ENCODE measurements at regions not wholly inside any gene's neighbourhood (a gene's known extent, or its start where the extent isn't known, plus 50 kb on each side); places are given as distances from the start of the nearest gene placed in this dataset.

GRCh38 chr3:153835540-153835939, 285.6 kb upstream of the ARHGEF26 start:
- DNase-seq = no peak
- no peak for TF ChIP-seq POLR2A (IDR thresholded peaks at IDR 0.05)
- TF ChIP-seq CTCF (IDR thresholded peaks at IDR 0.05) = no peak
- H3K27me3 ChIP-seq = no peaks in the 10 kb centered on the region
- H3K4me1 ChIP-seq = no peaks in the 10 kb centered on the region
- WGBS, 2 donors = 82 to 92% methylated on average over 3 of the region's 3 CpGs
- no peaks in the 10 kb centered on the region for H3K36me3 ChIP-seq (ENCODE audit: low read depth, missing control alignments)
- no peak overlapping the region for H3K4me3 ChIP-seq
- no peak overlapping the region for H3K27ac ChIP-seq
- intact Hi-C loops (cut with DNase I; ENCODE audit: low total_unique reads) = no loop called here
- H3K9me3 ChIP-seq = no peaks in the 10 kb centered on the region

DNA sequence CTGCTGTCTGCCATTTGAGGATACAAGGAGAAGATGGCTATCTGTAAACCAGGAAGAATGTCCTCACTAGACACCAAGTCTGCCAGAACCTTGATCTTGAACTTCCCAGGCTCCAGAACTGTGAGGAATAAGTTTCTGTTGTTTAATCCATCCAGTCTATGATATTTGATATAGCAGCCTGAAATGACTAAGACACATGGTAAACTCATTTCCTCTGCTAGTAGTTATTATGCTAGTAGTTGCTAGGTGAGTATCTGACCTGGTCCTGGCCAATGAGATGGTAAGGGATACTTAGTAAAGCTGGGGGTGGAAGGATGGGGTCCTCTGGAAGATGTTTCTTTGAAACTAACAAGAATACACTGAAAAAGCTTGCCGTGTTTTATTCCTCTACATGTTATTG, 280.7 kb upstream of the ARHGEF26 start:
- no peaks in the 10 kb centered on the region for H3K9me3 ChIP-seq
- 89 to 94% methylated on average over 1 of the region's 1 CpG for WGBS, 2 donors

GRCh38 chr3:153843994-153844393, 277.2 kb upstream of the ARHGEF26 start:
- no peak for DNase-seq
- H3K9me3 ChIP-seq = no peaks in the 10 kb centered on the region
- H3K36me3 ChIP-seq (ENCODE audit: low read depth, missing control alignments) = no peaks in the 10 kb centered on the region
- no peaks in the 10 kb centered on the region for H3K27me3 ChIP-seq
- H3K4me1 ChIP-seq = no peaks in the 10 kb centered on the region
- intact Hi-C loops (cut with DNase I; ENCODE audit: low total_unique reads) = no loop called here
- TF ChIP-seq CTCF (IDR thresholded peaks at IDR 0.05) = no peak
- TF ChIP-seq POLR2A (IDR thresholded peaks at IDR 0.05) = no peak
- no peak overlapping the region for H3K27ac ChIP-seq
- H3K4me3 ChIP-seq = no peak overlapping the region

More for the DNA sequence above, 280.7 kb upstream of the ARHGEF26 start:
- intact Hi-C loops (cut with DNase I; ENCODE audit: low total_unique reads) = no loop called here
- H3K36me3 ChIP-seq (ENCODE audit: low read depth, missing control alignments) = no peaks in the 10 kb centered on the region
- H3K4me1 ChIP-seq = no peaks in the 10 kb centered on the region
- TF ChIP-seq POLR2A (IDR thresholded peaks at IDR 0.05) (no peak), CTCF (IDR thresholded peaks at IDR 0.05) (no peak)
- no peak overlapping the region for H3K27ac ChIP-seq
- H3K27me3 ChIP-seq = no peaks in the 10 kb centered on the region
- no peak for DNase-seq
- no peak overlapping the region for H3K4me3 ChIP-seq

- no peaks in the 10 kb centered on the region for H3K9me3 ChIP-seq
- H3K4me3 ChIP-seq = no peak overlapping the region
- no peak overlapping the region for H3K27ac ChIP-seq
- no peaks in the 10 kb centered on the region for H3K36me3 ChIP-seq (ENCODE audit: low read depth, missing control alignments)
- intact Hi-C loops (cut with DNase I; ENCODE audit: low total_unique reads) = no loop called here
- WGBS, 2 donors = 55 to 59% methylated on average over 4 of the region's 4 CpGs
- no peak for TF ChIP-seq POLR2A (IDR thresholded peaks at IDR 0.05)
- no peak for TF ChIP-seq CTCF (IDR thresholded peaks at IDR 0.05)
- DNase-seq = no peak
- no peaks in the 10 kb centered on the region for H3K4me1 ChIP-seq
- H3K27me3 ChIP-seq = no peaks in the 10 kb centered on the region
Observed at GRCh38 chr3:153845311-153845710, 275.9 kb upstream of the ARHGEF26 start.

GRCh38 chr3:153848702-153849101, 272.5 kb upstream of the ARHGEF26 start:
- Histone ChIP-seq H3K4me1 (no peaks in the 10 kb centered on the region), H3K36me3 (ENCODE audit: low read depth, missing control alignments) (no peaks in the 10 kb centered on the region), H3K4me3 (no peak overlapping the region), H3K27ac (no peak overlapping the region), H3K27me3 (no peaks in the 10 kb centered on the region), H3K9me3 (no peaks in the 10 kb centered on the region)
- intact Hi-C loops (cut with DNase I; ENCODE audit: low total_unique reads) = no loop called here
- DNase-seq = no peak
- WGBS, 2 donors = 55 to 76% methylated on average over 3 of the region's 3 CpGs
- TF ChIP-seq POLR2A (IDR thresholded peaks at IDR 0.05) (no peak), CTCF (IDR thresholded peaks at IDR 0.05) (no peak)

All from testis (tissue), 2 donors.